IPS-NIHi11 (cell line): ENCODE measurements at regions not wholly inside any gene's neighbourhood (a gene's known extent, or its start where the extent isn't known, plus 50 kb on each side); places are given as distances from the start of the nearest gene placed in this dataset.
A peak's percentile ranks its signal among the peaks of the same experiment; 100 is the strongest.

Source experiments
- DNase-seq: peaks from one replicate; pipeline ENCODE4 v3.0.0; 2012; ENCODE audit warnings: mixed read lengths, low spot score

GRCh38 chr2:223522796-223523195 is 79.4 kb downstream of the SCG2 start:
- no peak for DNase-seq

GRCh38 chr2:223523551-223524001 is 78.6 kb downstream of the SCG2 start:
- DNase-seq: no peak

- no peak for DNase-seq
Measured at GRCh38 chr2:223524066-223524465, 78.1 kb downstream of the SCG2 start.

- no peak for DNase-seq
Measured at GRCh38 chr2:223526106-223526505, 76.1 kb downstream of the SCG2 start.

GRCh38 chr2:223528036-223528435 is 74.1 kb downstream of the SCG2 start:
- no peak for DNase-seq

- no peak for DNase-seq
Measured at GRCh38 chr2:223529696-223530095, 72.5 kb downstream of the SCG2 start.

GRCh38 chr2:223530811-223531210 is 71.3 kb downstream of the SCG2 start:
- no peak for DNase-seq

GRCh38 chr2:223532161-223532560 is 70.0 kb downstream of the SCG2 start:
- no peak for DNase-seq

GRCh38 chr2:223532712-223533111 is 69.4 kb downstream of the SCG2 start:
- no peak for DNase-seq

GRCh38 chr2:223536546-223536945 is 65.6 kb downstream of the SCG2 start:
- no peak for DNase-seq

GRCh38 chr2:223537115-223537514 is 65.0 kb downstream of the SCG2 start:
- no peak for DNase-seq

GRCh38 chr2:223537651-223538601 is 64.2 kb downstream of the SCG2 start:
- peak; percentile 18 for DNase-seq

- no peak for DNase-seq
Measured at GRCh38 chr2:223538920-223539440, 63.2 kb downstream of the SCG2 start.

- no peak for DNase-seq
Measured at GRCh38 chr2:223541546-223541945, 60.6 kb downstream of the SCG2 start.

GRCh38 chr2:223542501-223542900 is 59.7 kb downstream of the SCG2 start:
- no peak for DNase-seq

GRCh38 chr2:223545406-223545805 is 56.8 kb downstream of the SCG2 start:
- no peak for DNase-seq

- DNase-seq: no peak
Measured at GRCh38 chr2:223545830-223546229, 56.3 kb downstream of the SCG2 start.
